GM12892 (cell line): ENCODE measurements at regions not wholly inside any gene's neighbourhood (a gene's known extent, or its start where the extent isn't known, plus 50 kb on each side); places are given as distances from the start of the nearest gene placed in this dataset.
"Not testable (repeated sequence)": the region's sequence is repeated elsewhere in the genome, so short reads cannot be mapped to it uniquely, and the experiment has no call there.

Experiments used
- DNase-seq: peaks from one replicate; pipeline ENCODE4 v3.0.0; 2011; ENCODE audit not compliant: insufficient read length
- FAIRE-seq: peaks from 2 replicates; lab custom pipeline; 2011; peaks lifted over from hg19 to GRCh38; lab: Jason Lieb, UNC
- POLR2A ChIP-seq: IDR thresholded peaks from 2 replicates; pipeline ENCODE4 v1.6.1; 2011; ENCODE audit warnings: low read depth, low read length, control low read depth
- POLR2AphosphoS5 ChIP-seq: IDR thresholded peaks from 2 replicates; pipeline ENCODE4 v1.6.1; 2011; ENCODE audit warnings: low read depth, low read length, control low read depth
- TAF1 ChIP-seq: IDR thresholded peaks from 2 replicates; pipeline ENCODE4 v1.6.1; 2011; ENCODE audit warnings: low read depth, mild to moderate bottlenecking, control low read depth, low read length, borderline replicate concordance

- TF ChIP-seq POLR2AphosphoS5 (no peak), TAF1 (no peak), POLR2A (no peak)
- no peak for DNase-seq
- FAIRE-seq, result no peak
Observed at GRCh38 chr4:1589098-1589497, 95.0 kb downstream of the FAM53A start.

- DNase-seq (no peak), FAIRE-seq (no peak)
- TF ChIP-seq TAF1 (no peak), POLR2AphosphoS5 (no peak), POLR2A (no peak)
Observed at GRCh38 chr4:1588306-1588705, 95.8 kb downstream of the FAM53A start.

GRCh38 chr4:1584498-1584897 is 99.6 kb downstream of the FAM53A start:
- no peak for TF ChIP-seq TAF1
- no peak for TF ChIP-seq POLR2A
- TF ChIP-seq POLR2AphosphoS5, result no peak
- no peak for FAIRE-seq

GRCh38 chr4:1583859-1584258 is 100.3 kb downstream of the FAM53A start:
- DNase-seq (no peak), FAIRE-seq (no peak)
- TF ChIP-seq POLR2A (no peak), TAF1 (no peak), POLR2AphosphoS5 (no peak)

More at GRCh38 chr4:1584498-1584897, 99.6 kb downstream of the FAM53A start:
- DNase-seq, result no peak

- TF ChIP-seq TAF1 (no peak), POLR2AphosphoS5 (no peak), POLR2A (no peak)
- no peak for FAIRE-seq
- no peak for DNase-seq
Observed at GRCh38 chr4:1583051-1583785, 100.9 kb downstream of the FAM53A start.

GRCh38 chr4:1582227-1582626 is 101.9 kb downstream of the FAM53A start:
- FAIRE-seq (no peak), DNase-seq (no peak)
- TF ChIP-seq POLR2A, result no peak
- TF ChIP-seq POLR2AphosphoS5, result no peak
- no peak for TF ChIP-seq TAF1

GRCh38 chr4:1581164-1581894 is 102.8 kb downstream of the FAM53A start:
- FAIRE-seq, result not testable (repeated sequence)
- peak; percentile 64 for DNase-seq

GRCh38 chr4:1580692-1581012 is 103.5 kb downstream of the FAM53A start:
- not testable (repeated sequence) for FAIRE-seq, DNase-seq

GRCh38 chr4:1579901-1580691 is 104.0 kb downstream of the FAM53A start:
- TF ChIP-seq TAF1 (no peak), POLR2A (no peak), POLR2AphosphoS5 (no peak)
- FAIRE-seq, result no peak
- DNase-seq, result peak; percentile 60

GRCh38 chr4:1579001-1579900 is 104.9 kb downstream of the FAM53A start:
- TF ChIP-seq POLR2A (no peak), TAF1 (no peak), POLR2AphosphoS5 (no peak)
- DNase-seq (peak; percentile 66), FAIRE-seq (no peak)

- DNase-seq (no peak), FAIRE-seq (no peak)
- TF ChIP-seq POLR2AphosphoS5 (no peak), TAF1 (no peak), POLR2A (no peak)
Observed at GRCh38 chr4:1578251-1578773, 105.8 kb downstream of the FAM53A start.
